ENCODE measurements at regions not wholly inside any gene's neighbourhood (a gene's known extent, or its start where the extent isn't known, plus 50 kb on each side); places are given as distances from the start of the nearest gene placed in this dataset.

DNA sequence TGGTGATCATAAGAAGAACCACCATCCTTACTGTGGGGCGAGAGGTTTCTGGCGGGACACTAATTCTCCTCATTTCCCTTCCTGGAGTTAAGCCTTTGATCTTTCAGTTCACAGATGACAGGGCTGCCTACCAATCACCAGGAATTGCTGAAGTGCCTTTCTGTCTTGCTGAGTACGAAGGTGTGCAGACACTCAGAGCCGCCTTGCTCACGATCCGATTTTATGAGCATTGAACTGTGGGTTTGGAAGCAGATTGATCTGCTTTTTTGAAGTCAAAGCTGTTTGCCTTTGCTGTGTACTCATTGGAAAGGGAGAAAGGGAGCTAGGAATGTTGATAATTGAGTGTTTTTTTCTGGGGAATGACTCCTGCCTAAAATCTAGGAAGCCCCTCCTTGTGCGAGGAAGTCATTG, 129.1 kb upstream of the SALL4 start:
- TF ChIP-seq, protein P1, sequence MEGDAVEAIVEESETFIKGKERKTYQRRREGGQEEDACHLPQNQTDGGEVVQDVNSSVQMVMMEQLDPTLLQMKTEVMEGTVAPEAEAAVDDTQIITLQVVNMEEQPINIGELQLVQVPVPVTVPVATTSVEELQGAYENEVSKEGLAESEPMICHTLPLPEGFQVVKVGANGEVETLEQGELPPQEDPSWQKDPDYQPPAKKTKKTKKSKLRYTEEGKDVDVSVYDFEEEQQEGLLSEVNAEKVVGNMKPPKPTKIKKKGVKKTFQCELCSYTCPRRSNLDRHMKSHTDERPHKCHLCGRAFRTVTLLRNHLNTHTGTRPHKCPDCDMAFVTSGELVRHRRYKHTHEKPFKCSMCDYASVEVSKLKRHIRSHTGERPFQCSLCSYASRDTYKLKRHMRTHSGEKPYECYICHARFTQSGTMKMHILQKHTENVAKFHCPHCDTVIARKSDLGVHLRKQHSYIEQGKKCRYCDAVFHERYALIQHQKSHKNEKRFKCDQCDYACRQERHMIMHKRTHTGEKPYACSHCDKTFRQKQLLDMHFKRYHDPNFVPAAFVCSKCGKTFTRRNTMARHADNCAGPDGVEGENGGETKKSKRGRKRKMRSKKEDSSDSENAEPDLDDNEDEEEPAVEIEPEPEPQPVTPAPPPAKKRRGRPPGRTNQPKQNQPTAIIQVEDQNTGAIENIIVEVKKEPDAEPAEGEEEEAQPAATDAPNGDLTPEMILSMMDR (IDR thresholded peaks at IDR 0.05) = no peak
- no peak for TF ChIP-seq ZFX (IDR thresholded peaks at IDR 0.05; ENCODE audit: borderline replicate concordance)

Measured in 22Rv1 (cell line).